Bone marrow (tissue), 2 donors: ENCODE measurements at regions not wholly inside any gene's neighbourhood (a gene's known extent, or its start where the extent isn't known, plus 50 kb on each side); places are given as distances from the start of the nearest gene placed in this dataset.

ENCODE experiments used
- DNase-seq, 2 donors: peaks; one replicate each; lab custom pipeline; 2025; lab: John Stamatoyannopoulos, UW

DNA sequence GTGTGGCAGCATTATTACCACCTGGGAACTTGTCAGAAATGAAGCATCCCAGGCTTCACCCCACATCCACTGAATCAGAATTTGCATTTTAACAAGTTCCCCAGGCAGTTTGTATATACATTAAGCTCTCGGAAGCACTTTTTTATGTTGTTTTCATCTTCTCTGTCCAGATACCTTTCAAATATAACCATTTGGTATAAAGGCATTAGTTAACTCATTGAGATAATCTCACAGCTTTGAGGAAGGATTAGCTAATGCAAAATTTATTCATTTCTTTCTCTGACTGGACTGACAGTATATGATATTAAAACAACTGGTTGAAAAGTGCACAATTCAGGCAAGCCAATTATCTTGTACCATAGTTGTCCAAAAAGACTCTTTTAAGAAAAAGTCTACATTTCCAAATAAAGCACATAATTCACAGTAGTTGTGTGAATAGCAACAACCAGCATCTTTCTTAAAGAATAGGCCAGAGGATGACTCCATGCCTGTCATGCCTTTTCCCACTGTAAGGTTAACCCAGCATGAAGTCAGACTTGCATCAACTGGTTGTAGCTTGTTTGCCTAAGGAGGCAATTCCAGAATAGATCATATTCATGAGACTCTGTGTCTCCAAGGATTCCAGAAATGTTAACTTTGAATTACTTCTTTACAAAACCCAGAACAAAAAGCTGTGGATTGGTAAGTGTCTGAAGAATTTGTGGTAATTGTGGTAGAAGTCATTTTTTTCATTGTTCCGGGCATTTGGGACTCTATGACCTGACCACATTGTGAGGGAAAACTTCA, 254.3 kb upstream of the SESN3 start:
- DNase-seq: no peak

DNA sequence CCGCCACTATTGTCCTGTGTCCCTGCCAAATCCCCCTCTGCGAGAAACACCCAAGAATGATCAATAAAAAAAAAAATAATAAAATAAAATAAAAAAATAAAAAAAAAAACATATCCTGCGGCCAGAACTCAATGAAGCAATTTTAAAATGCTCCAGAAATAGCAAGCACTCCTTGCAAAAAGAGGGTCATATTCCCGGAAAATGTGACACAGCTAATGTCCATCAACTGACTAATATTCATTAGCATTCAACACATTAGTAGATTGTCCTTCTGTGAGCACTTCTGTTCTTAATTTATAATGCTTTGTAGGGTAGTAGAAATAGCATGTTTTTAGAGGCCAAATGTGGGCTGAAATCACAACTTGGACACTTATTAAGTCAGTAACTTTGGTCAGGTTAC, 252.3 kb upstream of the SESN3 start:
- no peak for DNase-seq

- DNase-seq: no peak
These were observed 247.0 kb upstream of the SESN3 start for GRCh38 chr11:95478003-95478402.

- DNase-seq: no peak
These were observed 238.3 kb upstream of the SESN3 start for GRCh38 chr11:95469258-95469657.

DNA sequence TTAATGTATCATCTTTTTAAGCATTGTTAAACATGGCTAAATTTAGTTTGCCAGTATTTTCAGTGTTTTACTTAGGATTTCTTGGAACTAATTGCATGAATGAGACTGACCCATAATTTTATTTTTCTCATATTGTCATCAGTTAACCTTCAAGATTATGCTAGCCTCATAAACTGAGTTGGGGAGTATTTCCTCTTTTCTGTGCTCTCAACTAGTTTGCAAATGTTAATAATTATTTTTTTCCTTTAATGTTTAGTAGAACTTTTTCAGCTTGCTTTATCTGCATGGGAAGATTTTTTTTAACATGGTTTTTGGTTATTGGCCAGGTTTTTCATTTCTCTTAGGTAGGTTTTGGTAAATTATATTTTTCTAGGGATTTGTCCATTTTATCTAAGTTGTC, 235.4 kb upstream of the SESN3 start:
- DNase-seq: no peak

- DNase-seq: no peak
These were observed 234.9 kb upstream of the SESN3 start for GRCh38 chr11:95465887-95466286.

GRCh38 chr11:95461858-95462257, 230.9 kb upstream of the SESN3 start:
- DNase-seq: no peak

DNA sequence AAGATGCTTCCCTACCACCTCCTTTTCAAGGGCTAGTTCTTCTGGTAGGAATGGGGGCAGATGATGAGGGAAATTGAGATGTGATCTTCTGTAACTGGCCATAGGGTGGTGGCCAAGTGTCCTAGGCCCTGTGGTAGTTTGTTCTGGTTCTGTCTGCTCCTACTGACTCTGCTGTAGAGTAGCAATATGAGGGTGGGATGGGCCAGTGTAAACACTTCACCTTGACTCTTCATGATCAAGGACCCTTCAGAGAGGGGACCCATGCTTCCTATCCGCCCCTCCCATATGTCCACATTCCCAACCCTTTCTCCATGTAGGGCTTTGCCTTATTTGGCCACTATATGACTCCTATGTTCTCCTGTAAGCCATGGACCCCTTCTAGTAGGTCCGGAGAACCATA, 230.3 kb upstream of the SESN3 start:
- DNase-seq: no peak

GRCh38 chr11:95459291-95460042, 228.5 kb upstream of the SESN3 start:
- DNase-seq: no peak

DNA sequence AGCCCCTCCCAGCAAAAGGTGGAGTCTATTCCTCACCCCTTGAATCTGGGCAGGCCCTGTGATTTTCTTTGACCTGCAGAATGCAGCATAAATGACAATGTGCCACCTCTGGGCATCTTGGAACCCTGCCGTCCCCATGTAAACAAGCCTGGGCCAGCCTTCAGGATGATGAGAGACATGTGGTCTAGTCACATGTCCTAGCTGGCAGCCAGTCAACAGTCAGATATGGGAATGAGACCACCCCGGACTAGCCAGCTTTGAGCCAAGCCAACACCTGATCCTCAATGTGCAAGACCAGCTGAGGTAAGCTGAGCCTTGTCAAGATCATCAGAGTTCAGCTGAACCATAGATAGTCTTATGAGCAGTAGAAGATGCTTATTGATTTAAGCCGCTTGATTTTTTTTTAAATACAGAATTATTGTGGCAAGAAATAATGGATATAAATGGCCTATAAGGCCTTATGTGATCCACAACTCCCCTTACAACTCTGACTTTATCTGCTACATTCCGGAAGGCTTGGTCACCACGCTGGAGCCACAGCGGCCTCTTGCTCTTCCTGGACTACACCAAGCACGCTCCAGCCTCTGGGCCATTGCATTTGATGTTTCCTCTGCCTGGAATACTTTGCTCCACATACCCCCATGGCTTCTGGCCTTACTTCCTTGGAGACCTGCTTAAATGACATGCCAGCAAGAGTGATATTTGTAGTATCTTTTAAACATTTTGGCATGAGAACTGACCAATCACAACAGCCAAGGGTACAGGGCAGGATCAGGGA, 225.9 kb upstream of the SESN3 start:
- no peak for DNase-seq

- DNase-seq: no peak
These were observed 224.4 kb upstream of the SESN3 start for GRCh38 chr11:95455228-95455970.

DNA sequence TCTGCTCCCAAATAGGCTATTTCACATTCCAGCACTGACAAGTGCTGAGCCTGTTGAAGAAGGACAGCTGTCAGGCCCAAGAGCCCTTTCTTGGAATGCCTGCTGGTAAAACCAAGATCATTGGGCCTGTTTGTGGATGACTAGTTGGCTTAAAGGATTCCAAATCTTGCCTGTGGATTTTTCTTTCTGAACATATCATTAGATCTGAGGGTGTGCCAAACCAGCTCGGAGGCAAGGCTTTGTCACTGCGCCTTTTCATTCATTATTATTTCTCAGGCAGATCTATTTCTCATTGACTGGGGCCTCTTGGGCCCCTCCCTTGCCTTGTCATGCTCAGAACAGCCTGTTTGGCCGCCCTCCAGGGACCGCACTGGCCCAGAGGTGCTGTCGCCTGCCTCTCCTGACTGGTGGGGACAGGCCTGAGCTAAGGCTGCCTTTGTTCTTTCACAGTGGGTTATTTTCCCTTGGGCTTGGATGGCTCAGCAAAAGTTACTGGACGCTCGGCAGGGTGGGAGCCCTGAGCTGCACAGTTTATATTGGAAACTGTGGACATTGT, 222.7 kb upstream of the SESN3 start:
- no peak for DNase-seq

DNA sequence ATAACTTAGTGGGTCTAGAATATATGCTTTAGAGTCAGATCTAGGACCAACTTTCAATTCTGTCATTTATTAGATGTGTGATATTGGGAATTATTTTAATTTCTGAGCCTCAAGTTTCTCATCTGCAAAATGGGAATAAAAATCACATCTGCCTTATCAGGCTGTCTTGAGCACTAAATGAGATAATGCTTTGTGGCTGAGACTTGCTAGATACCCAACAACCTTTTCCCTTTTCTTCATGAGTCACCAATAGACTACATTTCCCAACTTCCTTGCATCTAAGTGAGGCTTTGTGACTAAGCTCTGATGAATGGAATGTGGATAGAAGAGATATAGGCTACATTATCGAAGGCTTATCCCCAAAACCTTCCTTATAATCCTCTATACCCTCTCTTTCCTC, 220.7 kb upstream of the SESN3 start:
- DNase-seq: no peak

DNA sequence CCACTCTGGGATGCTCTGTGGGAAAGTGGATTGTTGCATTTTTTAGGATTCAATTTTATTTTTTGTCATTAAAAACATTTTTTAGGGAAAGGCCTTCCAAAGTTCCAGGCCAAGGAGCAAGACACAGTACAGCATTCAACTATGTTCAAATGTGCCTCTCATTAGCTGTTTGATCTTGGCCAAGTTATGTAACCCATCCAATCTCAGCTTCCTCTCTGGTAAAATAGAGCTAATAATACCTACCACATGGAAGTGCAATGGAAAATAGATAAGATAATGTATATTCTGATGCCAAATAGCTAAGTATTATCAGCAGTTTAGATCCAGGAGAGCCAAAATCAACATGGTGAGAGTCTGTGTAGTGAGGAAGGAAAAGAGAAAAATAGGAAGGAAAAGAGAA, 220.3 kb upstream of the SESN3 start:
- no peak for DNase-seq

- DNase-seq: no peak
These were observed 219.6 kb upstream of the SESN3 start for GRCh38 chr11:95450547-95451123.

DNA sequence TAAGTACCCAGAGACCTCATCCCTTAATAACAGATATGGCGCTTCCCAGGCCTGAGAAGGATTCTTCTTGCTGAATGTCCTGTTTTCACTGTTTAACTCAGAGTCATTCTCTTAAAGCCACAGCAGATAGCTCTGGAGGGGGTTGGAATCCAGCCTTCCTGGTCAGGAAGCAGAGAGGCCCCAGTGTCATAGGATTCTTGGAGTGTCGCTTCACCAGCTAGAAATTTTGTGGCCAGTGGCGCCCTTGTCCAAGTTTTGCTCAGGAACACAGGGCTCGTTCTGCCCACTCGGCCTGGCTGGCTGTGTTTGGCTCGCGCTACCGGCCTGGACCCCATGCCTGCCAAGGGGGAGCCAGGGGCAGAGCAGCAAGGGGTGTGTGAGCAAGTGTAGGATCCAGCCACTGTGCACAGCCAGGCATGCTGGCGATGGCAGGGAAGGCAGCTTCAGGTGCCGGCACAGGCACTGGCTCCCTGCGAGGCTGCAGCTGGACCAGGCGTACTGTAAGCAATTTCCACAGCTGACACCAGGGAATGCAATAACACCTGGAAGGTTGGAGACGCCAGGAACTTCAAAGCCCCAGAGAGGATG, 214.8 kb upstream of the SESN3 start:
- DNase-seq: no peak

DNA sequence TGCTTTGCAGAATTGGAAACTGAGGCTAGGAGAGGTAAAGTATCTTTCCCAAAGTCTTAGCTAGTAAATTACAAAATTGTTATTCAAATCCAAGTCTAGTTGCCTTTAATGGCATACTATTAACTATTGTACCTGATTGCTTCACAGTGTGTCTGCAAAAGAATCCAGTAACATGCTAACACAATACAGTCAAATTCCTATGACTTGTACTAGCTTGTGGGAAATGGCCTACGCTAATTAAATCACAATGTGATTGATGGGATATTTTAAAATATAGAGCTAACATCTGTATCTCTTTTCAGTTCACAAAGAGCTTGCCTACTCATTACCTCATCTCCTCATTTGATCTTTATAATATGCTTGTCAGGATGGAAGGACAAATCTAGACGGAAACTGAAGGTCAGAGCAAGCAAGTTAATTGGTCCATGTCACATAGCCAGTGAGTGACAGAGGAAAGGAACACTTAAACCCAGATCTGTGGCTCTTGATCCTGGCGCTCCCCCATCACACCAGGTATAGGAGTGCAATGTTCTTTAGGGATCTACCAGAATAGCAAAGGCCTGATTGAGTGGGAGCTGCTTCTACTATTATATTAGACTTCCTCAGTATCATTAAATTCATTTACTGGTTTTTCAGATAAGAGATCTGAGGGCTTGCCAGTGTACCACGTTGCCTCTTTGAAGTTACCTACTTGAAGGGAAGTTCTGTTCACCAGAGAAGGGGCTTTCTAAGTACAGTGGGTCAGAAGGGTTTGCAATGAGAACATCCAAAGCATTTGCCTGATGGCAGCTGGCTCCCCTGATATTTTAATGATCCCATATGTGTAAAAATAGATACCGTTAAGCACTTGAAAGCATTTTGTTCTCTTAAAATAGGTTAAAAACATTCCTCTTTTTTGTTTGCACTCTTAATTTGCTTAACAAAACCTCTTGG, 213.6 kb upstream of the SESN3 start:
- no peak for DNase-seq

DNA sequence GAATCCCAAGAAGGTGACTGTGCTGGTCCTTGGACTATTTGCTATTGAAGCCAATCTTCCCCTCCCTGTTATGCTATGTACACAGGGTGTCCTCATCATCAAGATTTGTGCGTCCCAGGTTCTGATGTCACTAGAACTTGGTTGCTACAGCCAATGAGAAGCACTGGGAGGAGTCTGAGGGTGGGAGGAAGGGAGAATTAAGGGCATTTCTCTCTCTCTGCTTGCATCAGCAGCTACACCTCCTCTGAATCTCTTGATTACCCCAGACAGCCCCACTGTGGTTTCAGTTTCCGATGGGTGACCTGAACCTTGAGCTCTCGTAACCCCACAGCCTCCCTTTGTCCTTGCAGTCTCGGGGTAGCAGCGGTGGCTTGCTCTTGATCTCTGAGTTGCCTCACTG, 212.4 kb upstream of the SESN3 start:
- no peak for DNase-seq

GRCh38 chr11:95442531-95443050, 211.6 kb upstream of the SESN3 start:
- DNase-seq: no peak
